GM18502 (cell line): ENCODE measurements at regions not wholly inside any gene's neighbourhood (a gene's known extent, or its start where the extent isn't known, plus 50 kb on each side); places are given as distances from the start of the nearest gene placed in this dataset.
"Not testable (repeated sequence)": the region's sequence is repeated elsewhere in the genome, so short reads cannot be mapped to it uniquely, and the experiment has no call there.

ENCODE experiments used
- ATAC-seq: cut with Tn5 transposase; IDR thresholded peaks from one replicate; pipeline ENCODE4 v1.9.1; 2021; ENCODE audit warnings: mild to moderate bottlenecking; ENCODE audit not compliant: unreplicated experiment, poor library complexity

DNA sequence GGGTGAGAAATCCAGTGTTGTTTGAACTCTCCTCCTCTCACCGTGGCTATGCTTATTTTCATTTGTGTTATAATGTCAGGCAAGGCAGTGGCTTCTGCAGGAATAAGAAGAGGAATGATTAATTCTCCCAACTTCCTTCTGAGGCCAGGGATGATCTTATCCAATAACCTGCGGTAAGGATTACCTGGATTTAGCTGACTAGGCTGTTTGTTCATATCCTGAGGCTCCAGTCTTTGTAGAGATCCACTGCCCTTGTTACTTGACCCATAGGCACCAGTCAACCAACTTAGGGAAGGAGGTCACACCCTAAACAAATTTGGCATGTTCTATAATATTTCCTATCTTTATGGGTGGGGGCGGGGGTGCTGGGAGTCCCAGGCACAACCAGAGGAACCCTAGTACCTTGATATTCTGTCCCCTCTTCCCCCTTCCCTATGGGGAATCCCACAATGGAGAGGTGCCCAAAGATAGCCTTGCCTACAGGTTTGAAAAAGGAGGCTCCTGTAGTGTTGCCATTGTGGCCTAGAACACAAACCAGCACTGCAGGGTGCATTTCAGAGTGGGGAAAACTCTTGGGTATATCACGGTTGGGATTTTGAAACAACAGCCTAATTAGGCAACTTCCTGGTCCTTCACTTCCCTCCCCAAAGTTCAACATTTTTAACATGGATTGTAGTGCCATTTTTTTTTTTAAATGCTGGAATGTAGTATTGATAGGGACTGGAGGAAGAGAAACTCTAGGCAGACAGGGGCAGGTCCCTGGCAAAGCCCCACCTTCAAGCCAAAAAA is 977.5 kb upstream of the SPRY2 start:
- ATAC-seq: no peak

GRCh38 chr13:81314461-81314860 is 973.5 kb upstream of the SPRY2 start:
- no peak for ATAC-seq

- no peak for ATAC-seq
These were observed 965.0 kb upstream of the SPRY2 start for GRCh38 chr13:81305928-81306327.

DNA sequence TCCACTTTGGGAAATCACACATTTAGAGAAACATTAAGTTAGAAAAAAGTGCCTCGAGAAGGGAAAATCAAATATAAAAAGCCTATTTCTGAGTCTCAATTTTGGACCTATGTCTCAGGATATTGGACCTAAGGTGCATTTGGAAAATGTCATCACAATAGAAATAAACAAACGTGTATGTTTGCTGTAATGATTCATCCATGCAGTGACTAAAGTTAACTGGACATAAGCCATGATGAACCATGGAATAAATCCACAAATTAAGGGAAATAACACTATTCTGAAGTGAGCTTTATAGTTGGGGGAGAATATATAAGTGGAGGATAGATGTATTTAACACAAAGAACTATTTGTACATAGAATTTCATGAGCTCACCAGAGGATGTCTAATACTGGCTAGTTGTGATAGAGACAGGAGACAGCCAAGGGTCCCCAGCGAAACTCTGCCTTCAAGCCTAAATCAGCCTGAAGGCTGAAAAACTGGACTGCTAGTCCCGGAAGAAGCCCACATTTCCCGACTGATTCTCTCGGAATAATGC is 963.3 kb upstream of the SPRY2 start:
- no peak for ATAC-seq

- no peak for ATAC-seq
These were observed 961.8 kb upstream of the SPRY2 start for GRCh38 chr13:81302677-81303076.

- no peak for ATAC-seq
These were observed 961.2 kb upstream of the SPRY2 start for GRCh38 chr13:81302125-81302524.

DNA sequence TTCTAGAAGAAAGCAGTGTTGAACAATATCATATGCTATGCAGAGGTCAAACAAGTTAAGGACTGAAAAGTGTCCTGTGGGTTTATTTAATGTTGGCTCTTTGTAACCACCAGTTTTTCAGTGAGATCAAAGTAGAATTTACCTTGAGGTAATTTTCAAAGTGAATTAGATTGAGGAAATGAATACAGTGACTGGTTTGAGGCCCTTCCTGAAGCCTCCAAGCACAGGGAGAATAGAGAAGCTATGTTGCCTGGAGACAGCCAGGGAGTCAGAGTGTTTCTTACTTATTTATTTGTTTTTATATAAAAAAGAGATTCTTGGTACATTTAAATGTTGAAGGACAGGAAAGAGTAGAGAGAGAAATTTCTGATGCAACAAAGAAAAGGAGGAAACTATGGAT is 954.3 kb upstream of the SPRY2 start:
- ATAC-seq: no peak

DNA sequence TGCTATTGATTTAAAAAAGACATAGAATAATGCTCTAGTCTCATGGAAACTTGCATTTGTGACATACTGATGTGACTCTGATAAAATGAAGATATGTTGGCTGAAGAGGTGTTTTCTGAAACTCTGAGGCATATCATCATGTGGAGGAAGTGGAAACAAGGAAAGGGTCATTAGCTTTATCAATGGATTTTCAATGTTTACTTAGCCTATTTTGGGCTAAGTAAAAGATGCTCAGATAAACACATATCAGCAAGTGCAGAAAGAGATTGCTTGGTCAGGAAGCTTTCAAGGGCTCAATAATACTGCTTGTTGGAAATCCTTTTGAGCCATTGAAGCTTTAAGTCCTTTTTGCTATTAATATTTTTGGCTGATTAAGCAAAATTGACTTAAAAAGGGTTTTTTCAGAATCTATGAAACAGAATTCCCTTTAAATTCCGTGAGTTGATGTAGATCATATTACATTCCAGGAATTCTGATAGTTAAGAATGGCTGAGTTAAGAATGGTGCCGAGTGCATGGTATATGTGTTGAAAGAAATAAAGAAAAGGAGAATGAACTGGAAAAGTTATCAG is 952.8 kb upstream of the SPRY2 start:
- ATAC-seq: no peak

DNA sequence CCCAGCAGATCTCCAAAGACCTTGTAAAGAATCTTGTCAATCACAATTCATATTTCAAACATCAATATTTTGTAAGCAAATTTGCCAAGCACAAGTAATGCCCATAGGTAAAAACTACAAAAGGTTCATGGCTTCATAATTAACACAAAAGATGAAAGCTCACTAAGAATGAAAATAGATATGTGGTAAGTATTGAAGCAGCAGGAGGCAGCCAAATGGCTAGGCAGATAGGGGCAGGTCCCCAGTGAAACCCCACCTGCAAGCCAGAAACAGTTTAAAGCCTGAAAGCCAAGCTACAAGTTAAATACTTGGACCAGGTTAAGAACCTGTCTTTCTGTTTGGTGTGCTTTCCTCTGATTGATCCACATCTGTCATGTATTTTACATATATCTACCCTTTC is 942.6 kb upstream of the SPRY2 start:
- ATAC-seq: no peak

DNA sequence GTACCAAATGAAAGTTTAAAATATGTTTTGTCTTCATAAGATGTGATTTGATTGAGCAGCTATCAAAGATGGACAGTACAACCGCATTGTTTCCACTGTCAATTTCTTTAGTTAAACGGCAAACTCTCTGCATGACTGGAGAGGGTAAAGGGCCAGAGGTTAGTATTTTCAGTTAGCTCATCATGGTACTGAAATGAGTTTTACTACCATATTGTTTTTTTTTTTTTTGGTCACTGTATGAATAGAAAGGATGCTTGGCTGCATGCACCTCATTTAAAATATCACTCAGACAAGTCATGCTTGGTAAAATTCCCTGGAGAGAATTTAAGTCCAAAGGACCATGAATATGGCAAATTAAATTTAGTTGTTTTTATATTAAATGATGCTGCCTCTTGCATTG is 942.1 kb upstream of the SPRY2 start:
- no peak for ATAC-seq

- ATAC-seq: no peak
These were observed 934.8 kb upstream of the SPRY2 start for GRCh38 chr13:81275666-81276258.

DNA sequence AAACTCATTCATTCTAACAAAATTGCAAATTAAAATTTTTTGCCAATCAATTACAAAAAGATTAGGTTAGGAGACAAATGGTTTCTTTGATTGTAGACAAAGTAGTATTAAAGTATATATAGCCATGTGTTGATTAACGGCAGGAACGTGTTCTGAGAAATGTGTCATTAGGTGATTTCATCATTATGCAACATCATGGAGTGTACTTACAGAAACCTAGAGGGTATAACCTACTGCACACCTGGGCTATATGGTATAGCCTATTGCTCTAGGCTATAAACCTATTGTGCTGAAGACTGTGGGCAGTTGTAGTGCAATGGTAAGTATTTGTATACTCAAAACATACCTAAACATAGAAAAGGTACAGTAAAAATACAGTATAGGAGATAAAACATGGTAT is 906.8 kb upstream of the SPRY2 start:
- ATAC-seq: no peak

DNA sequence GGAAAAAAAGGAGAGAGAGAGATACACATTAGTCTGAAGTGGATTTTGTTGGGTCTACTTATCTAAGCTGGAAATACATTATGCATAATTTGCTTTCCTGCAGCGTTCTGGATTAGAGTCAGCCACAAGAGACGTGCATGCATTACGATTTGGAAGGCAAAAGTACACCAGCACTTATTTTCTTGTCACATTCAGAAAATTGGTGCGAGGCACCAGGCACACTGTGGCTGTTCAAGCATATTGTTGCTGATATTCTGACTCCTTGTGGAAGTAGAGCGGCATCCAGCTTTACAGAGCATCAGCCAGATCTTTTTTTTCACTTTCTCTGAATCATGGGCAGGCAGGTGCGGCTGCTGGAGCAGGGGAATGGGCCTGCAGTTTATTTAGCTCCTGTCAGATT is 905.6 kb upstream of the SPRY2 start:
- ATAC-seq: no peak

DNA sequence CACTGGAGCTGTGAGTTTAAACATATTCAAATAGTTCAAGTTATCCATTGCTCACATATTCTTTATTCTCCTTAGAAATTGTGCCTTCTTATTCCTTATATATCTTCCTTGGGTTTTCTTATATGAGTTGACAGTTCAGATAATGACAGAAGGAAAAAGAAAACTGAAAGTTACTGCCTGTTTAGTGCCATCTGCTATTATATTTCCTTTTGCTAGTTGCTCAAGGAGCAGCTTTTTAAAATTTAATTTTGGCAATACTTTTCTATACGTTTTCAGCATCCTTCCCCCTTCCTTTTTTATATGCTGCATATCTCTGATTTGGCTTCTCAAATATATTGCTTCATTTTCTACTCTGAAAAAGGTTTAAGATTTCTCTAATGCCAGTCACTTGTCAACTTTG is 903.1 kb upstream of the SPRY2 start:
- ATAC-seq: no peak

DNA sequence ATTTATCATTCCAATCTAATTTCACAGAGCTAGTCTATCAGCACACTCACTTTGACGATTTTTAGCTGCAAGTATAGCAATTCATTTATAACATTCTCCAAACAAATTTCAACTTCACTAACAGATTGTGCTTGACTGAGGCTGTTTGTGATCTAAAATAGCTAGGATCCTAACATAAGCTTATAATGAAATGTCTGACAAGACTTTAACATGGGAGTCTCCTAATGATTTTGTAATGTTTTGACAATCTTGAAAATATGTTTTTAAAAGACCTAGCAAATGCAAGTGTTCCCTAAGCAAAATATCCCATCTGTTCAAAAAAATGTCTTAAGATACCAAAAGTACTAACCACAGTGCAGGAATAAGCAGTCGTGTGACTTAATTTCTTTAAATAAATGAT is 889.5 kb upstream of the SPRY2 start:
- no peak for ATAC-seq

- not testable (repeated sequence) for ATAC-seq
These were observed 885.9 kb upstream of the SPRY2 start for GRCh38 chr13:81226830-81227229.

DNA sequence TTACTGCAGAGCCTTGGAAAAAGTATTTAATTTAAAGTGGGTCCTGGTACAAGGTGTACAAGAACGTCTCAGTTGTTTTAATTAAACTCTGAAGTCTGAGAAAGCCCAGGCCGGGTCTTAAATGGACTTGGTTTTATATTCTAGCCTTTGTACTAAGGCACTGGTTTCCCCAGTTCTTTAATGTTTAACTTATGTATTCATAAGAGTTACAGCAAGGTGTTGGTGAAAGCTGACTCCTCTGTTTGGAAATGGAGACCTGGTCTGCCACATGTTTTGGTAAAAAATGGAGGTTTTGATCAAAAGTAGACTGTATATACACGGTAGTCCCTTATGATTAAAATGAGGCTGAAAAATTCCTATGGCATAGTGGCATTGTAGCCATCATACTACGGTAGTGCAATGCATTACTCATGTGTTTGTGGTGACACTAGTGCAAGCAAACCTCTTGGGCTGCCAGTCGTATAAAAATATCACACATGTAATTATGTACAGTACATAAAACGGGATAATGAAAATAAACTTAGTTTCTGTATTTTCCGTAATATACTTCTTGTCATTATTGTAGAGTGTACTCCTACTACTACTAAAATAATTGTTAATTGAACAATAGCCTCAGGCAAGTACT is 883.4 kb upstream of the SPRY2 start:
- ATAC-seq: no peak

DNA sequence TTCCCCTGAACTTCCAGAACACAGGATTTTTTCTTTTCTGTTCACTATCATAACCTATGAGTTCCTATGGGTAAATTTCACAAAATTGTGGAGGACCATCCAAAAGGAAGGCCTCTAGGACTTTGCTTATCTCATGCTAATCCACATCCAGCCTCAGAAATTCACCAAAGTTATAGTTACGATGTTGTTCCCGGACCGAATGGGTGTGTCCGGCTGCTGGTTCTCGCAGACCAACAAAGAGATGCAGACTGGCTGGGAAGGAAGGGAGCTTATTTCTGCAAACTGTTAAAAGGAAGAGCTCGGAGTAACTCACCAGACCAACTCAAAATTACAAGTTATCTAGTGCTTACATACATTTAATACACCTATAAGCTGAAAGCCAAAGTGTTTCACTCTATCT is 882.9 kb upstream of the SPRY2 start:
- ATAC-seq: no peak

DNA sequence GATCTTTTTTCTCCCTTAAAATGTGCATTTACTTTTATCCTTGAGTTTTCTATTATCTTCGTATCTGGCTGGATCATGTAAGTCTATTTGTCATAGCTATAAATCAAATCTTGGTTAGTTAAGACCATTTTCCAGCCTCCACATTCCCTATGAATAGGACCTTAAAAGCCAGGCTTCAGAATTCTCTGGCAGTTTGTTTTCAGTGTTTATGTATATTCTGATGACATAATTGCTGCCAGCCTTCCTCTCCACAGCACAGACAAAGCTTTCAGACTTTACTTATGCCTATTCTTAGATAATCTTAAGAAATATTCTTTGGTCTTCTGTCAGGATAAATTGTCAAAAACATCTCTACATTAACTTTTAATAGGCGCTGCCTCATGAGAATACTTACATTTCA is 870.8 kb upstream of the SPRY2 start:
- no peak for ATAC-seq

- ATAC-seq: no peak
These were observed 866.7 kb upstream of the SPRY2 start for GRCh38 chr13:81207636-81208035.

- ATAC-seq: no peak
These were observed 866.3 kb upstream of the SPRY2 start for GRCh38 chr13:81207231-81207630.
